GM23338 (cell line): ENCODE measurements at regions not wholly inside any gene's neighbourhood (a gene's known extent, or its start where the extent isn't known, plus 50 kb on each side); places are given as distances from the start of the nearest gene placed in this dataset.

Source experiments
- ATAC-seq: fragments of 200-7000 bp; cut with Tn5 transposase; 3 replicates; pipeline ENCODE4 v1.9.1; 2020
- DNase-seq: peaks from one replicate; pipeline ENCODE4 v3.0.0-alpha.2; 2015; ENCODE audit warnings: low spot score
- H2AFZ ChIP-seq: fragments of 200-600 bp; sonication (generic); 2 replicates; pipeline ENCODE4 v1.8.0; 2016; ENCODE audit warnings: antibody characterized with exemption, mild to moderate bottlenecking, moderate library complexity
- H3F3A ChIP-seq: fragments of 200-600 bp; sonication (generic); replicated peaks from 2 replicates; pipeline ENCODE4 v1.8.0; 2017; ENCODE audit warnings: antibody characterized with exemption, mixed run types, low read depth
- H3K27ac ChIP-seq: fragments of 200-600 bp; sonication (generic); 2 replicates; pipeline ENCODE4 v1.6.1; 2016; ENCODE audit warnings: low read depth
- H3K27me3 ChIP-seq: fragments of 200-600 bp; sonication (generic); 2 replicates; pipeline ENCODE4 v1.8.0; 2016; ENCODE audit warnings: mild to moderate bottlenecking, mixed run types, moderate library complexity; ENCODE audit not compliant: insufficient read depth
- H3K36me3 ChIP-seq: fragments of 200-600 bp; sonication (generic); 2 replicates; pipeline ENCODE4 v1.8.0; 2016; ENCODE audit warnings: mild to moderate bottlenecking; ENCODE audit not compliant: insufficient read depth
- H3K4me1 ChIP-seq: fragments of 200-600 bp; sonication (generic); 2 replicates; pipeline ENCODE4 v1.8.0; 2016; ENCODE audit warnings: mild to moderate bottlenecking, moderate library complexity; ENCODE audit not compliant: insufficient read depth
- H3K4me2 ChIP-seq: fragments of 200-600 bp; sonication (generic); 2 replicates; pipeline ENCODE4 v1.7.1; 2017; ENCODE audit warnings: mixed run types
- H3K4me3 ChIP-seq: fragments of 200-600 bp; sonication (generic); 2 replicates; pipeline ENCODE4 v1.6.1; 2016; ENCODE audit warnings: mixed run types
- H3K79me2 ChIP-seq: fragments of 200-600 bp; sonication (generic); replicated peaks from 2 replicates; pipeline ENCODE4 v1.8.0; 2017; ENCODE audit warnings: mild to moderate bottlenecking; ENCODE audit not compliant: insufficient read depth
- H3K9me2 ChIP-seq: fragments of 200-600 bp; sonication (generic); 2 replicates; pipeline ENCODE4 v1.8.0; 2017; ENCODE audit not compliant: insufficient read depth
- H4K20me1 ChIP-seq: fragments of 200-600 bp; sonication (generic); replicated peaks from 2 replicates; pipeline ENCODE4 v1.8.0; 2017; ENCODE audit warnings: mild to moderate bottlenecking; ENCODE audit not compliant: insufficient read depth
- H3K27ac Mint-ChIP-seq: 2 replicates; pipeline ENCODE4 v1.8.0; 2020; ENCODE audit warnings: inconsistent platforms, mild to moderate bottlenecking, moderate library complexity, mixed read lengths
- H3K27me3 Mint-ChIP-seq: 3 replicates; pipeline ENCODE4 v1.8.0; 2022; ENCODE audit warnings: low read depth, mild to moderate bottlenecking, moderate library complexity, mixed read lengths, inconsistent platforms; ENCODE audit not compliant: insufficient read depth, poor library complexity
- H3K36me3 Mint-ChIP-seq: 3 replicates; pipeline ENCODE4 v1.8.0; 2021; ENCODE audit warnings: low read depth, mild to moderate bottlenecking, inconsistent platforms, moderate library complexity, mixed read lengths
- H3K4me1 Mint-ChIP-seq: 3 replicates; pipeline ENCODE4 v1.8.0; 2020; ENCODE audit warnings: mild to moderate bottlenecking, inconsistent platforms, mixed read lengths
- H3K4me3 Mint-ChIP-seq: 3 replicates; pipeline ENCODE4 v1.8.0; 2021; ENCODE audit warnings: moderate library complexity, mild to moderate bottlenecking, inconsistent platforms, mixed read lengths
- H3K9me3 Mint-ChIP-seq: 3 replicates; pipeline ENCODE4 v1.8.0; 2020; ENCODE audit warnings: moderate library complexity, mild to moderate bottlenecking, inconsistent platforms, mixed read lengths
- CREB1 ChIP-seq: fragments of 250-450 bp; sonication (Bioruptor Pico); IDR thresholded peaks from 2 replicates; pipeline ENCODE4 v1.5.0; 2020; ENCODE audit warnings: low read depth, mild to moderate bottlenecking, moderate library complexity
- CTCF ChIP-seq, 2 experiments: fragments of 200-600 bp in 1 of 2; sonication (generic) in 1 of 2; conservative IDR thresholded peaks; 2 replicates each; pipeline versions ENCODE4 v1.5.1 to v1.6.1; 2016 to 2017; ENCODE audit warnings: antibody characterized with exemption in 2 of 2, low read depth in 2 of 2, mild to moderate bottlenecking in 2 of 2, moderate library complexity in 1 of 2
- ETS1 ChIP-seq: IDR thresholded peaks from 2 replicates; pipeline ENCODE4 v1.6.1; 2016; ENCODE audit warnings: antibody characterized with exemption
- EZH2 ChIP-seq: fragments of 200-600 bp; sonication (generic); IDR thresholded peaks from one replicate; pipeline ENCODE4 v1.8.0; 2017; ENCODE audit warnings: antibody characterized with exemption, mild to moderate bottlenecking, low read depth; ENCODE audit not compliant: unreplicated experiment
- EZH2phosphoT487 ChIP-seq: fragments of 200-600 bp; sonication (generic); IDR thresholded peaks from one replicate; pipeline ENCODE4 v1.8.1; 2018; ENCODE audit warnings: antibody characterized with exemption; ENCODE audit not compliant: unreplicated experiment
- JUNB ChIP-seq: IDR thresholded peaks from one replicate; pipeline ENCODE4 v1.6.1; 2016; ENCODE audit warnings: antibody characterized with exemption; ENCODE audit not compliant: unreplicated experiment
- NANOG ChIP-seq: IDR thresholded peaks from 2 replicates; pipeline ENCODE4 v1.6.1; 2016; ENCODE audit warnings: antibody characterized with exemption, borderline replicate concordance
- POLR2AphosphoS5 ChIP-seq: IDR thresholded peaks from 2 replicates; pipeline ENCODE4 v1.6.1; 2016; ENCODE audit warnings: antibody characterized with exemption, low read depth
- REST ChIP-seq: IDR thresholded peaks from one replicate; pipeline ENCODE4 v1.6.1; 2018; ENCODE audit warnings: antibody characterized with exemption; ENCODE audit not compliant: unreplicated experiment
- STAT1 ChIP-seq: IDR thresholded peaks from one replicate; pipeline ENCODE4 v1.6.1; 2016; ENCODE audit warnings: antibody characterized with exemption; ENCODE audit not compliant: unreplicated experiment
- ZNF114 ChIP-seq: fragments of 250-450 bp; sonication (Bioruptor Pico); IDR thresholded peaks from 2 replicates; pipeline ENCODE4 v1.5.0; 2020; ENCODE audit warnings: mild to moderate bottlenecking, moderate library complexity
- ZNF331 ChIP-seq: fragments of 250-450 bp; sonication (Bioruptor Pico); IDR thresholded peaks from 2 replicates; pipeline ENCODE4 v1.5.0; 2020; ENCODE audit warnings: low read depth, mild to moderate bottlenecking, moderate library complexity
- ZNF462 ChIP-seq: fragments of 250-450 bp; sonication (Bioruptor Pico); IDR thresholded peaks from 2 replicates; pipeline ENCODE4 v1.5.0; 2020; ENCODE audit warnings: mild to moderate bottlenecking, moderate library complexity

- Histone ChIP-seq H3K79me2 (no peaks in the 10 kb centered on the region), H4K20me1 (no peaks in the 10 kb centered on the region), H3K4me2 (no peak overlapping the region), H3K9me2 (peaks cover 4% of the 10 kb centered on the region; the same call in 1 of the 2 replicates), H2AFZ (no peak overlapping the region), H3K4me3 (no peak overlapping the region), H3K36me3 (no peaks in the 10 kb centered on the region; the same call in 1 of the 2 replicates), H3F3A (no peaks in the 10 kb centered on the region), H3K27me3 (no peaks in the 10 kb centered on the region), H3K4me1 (0 out of 2 replicates have a peak, but pooled peaks cover 3% of the 10 kb centered on the region), H3K27ac (no peak overlapping the region)
- ATAC-seq: no peak
- H3K4me3 Mint-ChIP-seq: no peak overlapping the region
- TF ChIP-seq CREB1 (CRISPR knock-in tag): no peak
- no peak for TF ChIP-seq ZNF114
- TF ChIP-seq JUNB: no peak
- TF ChIP-seq NANOG: no peak
- TF ChIP-seq REST: no peak
- no peak for TF ChIP-seq STAT1
- no peak for TF ChIP-seq POLR2AphosphoS5
- no peak for TF ChIP-seq EZH2
- no peak for TF ChIP-seq ETS1
- TF ChIP-seq ZNF462: no peak
- TF ChIP-seq CTCF (conservative IDR thresholded peaks at IDR 0.05; ENCODE audit: low read depth in 2 of 2): no peak
- no peak for TF ChIP-seq ZNF331 (CRISPR knock-in tag)
- TF ChIP-seq EZH2phosphoT487: no peak
- no peak overlapping the region for H3K27ac Mint-ChIP-seq
- H3K9me3 Mint-ChIP-seq: peaks cover 7% of the 10 kb centered on the region
- H3K4me1 Mint-ChIP-seq: peaks cover 12% of the 10 kb centered on the region
- no peaks in the 10 kb centered on the region; the same call in 2 of the 3 replicates for H3K36me3 Mint-ChIP-seq
- peaks cover 9% of the 10 kb centered on the region for H3K27me3 Mint-ChIP-seq
- no peak for DNase-seq
Measured at GRCh38 chr22:45064313-45065278, 54.8 kb upstream of the PHF21B start.
